Liver (tissue), 3 donors: ENCODE measurements at regions not wholly inside any gene's neighbourhood (a gene's known extent, or its start where the extent isn't known, plus 50 kb on each side); places are given as distances from the start of the nearest gene placed in this dataset.

Experiments used
- CTCF ChIP-seq: fragments of 150-350 bp; IDR thresholded peaks from 2 replicates; pipeline ENCODE4 v1.5.1; 2017; ENCODE audit warnings: improper control_type of control experiment, low read depth, low read length; ENCODE audit not compliant: missing input control
- EGR1 ChIP-seq, 2 donors: IDR thresholded peaks; 2 replicates each; pipeline ENCODE4 v1.6.1; 2016 to 2018; ENCODE audit warnings: antibody characterized with exemption in 2 of 2, low read depth in 2 of 2
- GABPA ChIP-seq, 2 donors: IDR thresholded peaks in 1 of 2; conservative IDR thresholded peaks in 1 of 2; 2 replicates each; pipeline ENCODE4 v1.6.1; 2016; ENCODE audit warnings: antibody characterized with exemption in 2 of 2, mild to moderate bottlenecking in 1 of 2, moderate library complexity in 1 of 2
- JUND ChIP-seq, 2 donors: IDR thresholded peaks; 2 replicates each; pipeline ENCODE4 v1.6.1; 2016; ENCODE audit warnings: antibody characterized with exemption in 2 of 2
- MAX ChIP-seq: IDR thresholded peaks from 2 replicates; pipeline ENCODE4 v1.6.1; 2016; ENCODE audit warnings: antibody characterized with exemption
- RAD21 ChIP-seq, 2 donors: IDR thresholded peaks; 2 replicates each; pipeline ENCODE4 v1.6.1; 2016; ENCODE audit warnings: antibody characterized with exemption in 2 of 2, mild to moderate bottlenecking in 2 of 2
- REST ChIP-seq: IDR thresholded peaks from 2 replicates; pipeline ENCODE4 v1.6.1; 2016; ENCODE audit warnings: antibody characterized with exemption, mild to moderate bottlenecking
- RXRA ChIP-seq, 2 donors: IDR thresholded peaks; 2 replicates each; pipeline ENCODE4 v1.6.1; 2017 to 2018; ENCODE audit warnings: antibody characterized with exemption in 2 of 2, mild to moderate bottlenecking in 1 of 2
- SP1 ChIP-seq: IDR thresholded peaks from 2 replicates; pipeline ENCODE4 v1.6.1; 2018; ENCODE audit warnings: antibody characterized with exemption, mild to moderate bottlenecking
- TAF1 ChIP-seq: conservative IDR thresholded peaks from 2 replicates; pipeline ENCODE4 v1.6.1; 2016; ENCODE audit warnings: antibody characterized with exemption, mild to moderate bottlenecking
- YY1 ChIP-seq: IDR thresholded peaks from 2 replicates; pipeline ENCODE4 v1.6.1; 2016; ENCODE audit warnings: antibody characterized with exemption, mild to moderate bottlenecking
- ZBTB33 ChIP-seq: IDR thresholded peaks from 2 replicates; pipeline ENCODE4 v1.6.1; 2016; ENCODE audit warnings: antibody characterized with exemption
- donor health status: healthy.
- donor health status: healthy.

- no peak for TF ChIP-seq RAD21 (IDR thresholded peaks at IDR 0.05)
- no peak for TF ChIP-seq CTCF
- TF ChIP-seq MAX = no peak
- TF ChIP-seq GABPA (IDR thresholded peaks at IDR 0.05 in 1 of 2, conservative IDR thresholded peaks at IDR 0.05 in 1 of 2) = no peak
- TF ChIP-seq TAF1 = no peak
- no peak for TF ChIP-seq EGR1 (IDR thresholded peaks at IDR 0.05; ENCODE audit: low read depth in 2 of 2)
- TF ChIP-seq YY1 = no peak
- TF ChIP-seq SP1 = no peak
- TF ChIP-seq ZBTB33 = no peak
- TF ChIP-seq REST = no peak
- TF ChIP-seq RXRA (IDR thresholded peaks at IDR 0.05) = no peak
- TF ChIP-seq JUND (IDR thresholded peaks at IDR 0.05) = no peak
Measured at GRCh38 chr7:131797841-131798240, 241.4 kb upstream of the PODXL start.
